Mammary epithelial cell (primary cell): ENCODE measurements at regions not wholly inside any gene's neighbourhood (a gene's known extent, or its start where the extent isn't known, plus 50 kb on each side); places are given as distances from the start of the nearest gene placed in this dataset.

Source experiments
- CTCF ChIP-seq, 2 donors: IDR thresholded peaks in 1 of 2; conservative IDR thresholded peaks in 1 of 2; 2 replicates each; pipeline ENCODE4 v1.5.1; 2011 to 2012; ENCODE audit warnings: inconsistent platforms in 2 of 2, low read length in 2 of 2, mild to moderate bottlenecking in 2 of 2, control low read depth in 1 of 2, low read depth in 1 of 2; ENCODE audit not compliant: insufficient read depth in 1 of 2; ENCODE audit errors: extremely low read depth in 1 of 2
- EZH2 ChIP-seq: IDR thresholded peaks from 2 replicates; pipeline ENCODE4 v1.6.1; 2012; ENCODE audit warnings: low read length, inconsistent platforms, borderline replicate concordance

GRCh38 chrX:580030-580429 is 50.6 kb upstream of the SHOX start:
- TF ChIP-seq EZH2 (no peak), CTCF (conservative IDR thresholded peaks at IDR 0.05 in 1 of 2, IDR thresholded peaks at IDR 0.05 in 1 of 2; ENCODE audit: extremely low read depth in 1 of 2, insufficient read depth in 1 of 2, low read depth in 1 of 2, low read length in 2 of 2) (no peak)
